GM19467 (cell line): ENCODE measurements at regions not wholly inside any gene's neighbourhood (a gene's known extent, or its start where the extent isn't known, plus 50 kb on each side); places are given as distances from the start of the nearest gene placed in this dataset.

ENCODE experiments used
- ATAC-seq: cut with Tn5 transposase; IDR thresholded peaks from one replicate; pipeline ENCODE4 v1.9.1; 2021; ENCODE audit warnings: mild to moderate bottlenecking, moderate library complexity; ENCODE audit not compliant: unreplicated experiment

DNA sequence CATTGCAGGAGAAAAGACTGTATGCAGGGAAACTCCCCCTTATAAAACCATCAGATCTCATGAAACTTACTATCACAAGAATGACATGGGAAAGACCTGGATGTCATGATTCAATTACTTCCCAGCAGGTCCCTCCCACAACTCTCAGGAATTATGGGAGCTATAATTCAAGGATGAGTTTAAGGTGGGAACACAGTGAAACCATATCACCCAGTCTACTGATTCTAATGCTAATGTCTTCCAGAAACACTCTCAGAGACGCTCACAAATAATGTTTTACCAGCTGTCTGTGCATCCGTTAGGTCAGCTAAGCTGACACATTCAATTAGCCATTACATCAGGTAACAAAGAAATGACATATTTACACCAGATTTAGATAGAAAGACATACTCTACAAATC, 637.9 kb downstream of the NLGN4Y start:
- no peak for ATAC-seq

DNA sequence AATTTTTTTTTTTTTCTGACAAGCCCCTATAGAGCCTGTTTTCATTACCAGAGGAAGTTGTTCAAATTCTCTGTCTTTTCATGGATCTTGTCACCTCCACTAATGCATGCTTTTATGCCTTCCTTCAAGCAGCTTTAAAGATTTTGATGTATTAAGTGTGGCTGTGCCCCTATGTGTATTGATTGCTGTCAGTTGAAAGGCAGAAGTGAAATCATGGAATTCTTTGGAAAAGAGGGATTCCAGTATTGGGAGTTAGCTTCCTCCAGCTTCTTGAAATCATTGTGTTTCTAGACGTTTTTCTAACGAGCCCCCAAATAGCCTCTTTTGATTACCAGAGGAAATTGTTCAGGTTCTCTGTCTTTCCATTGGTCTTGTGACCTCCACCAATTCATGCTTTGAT, 655.6 kb downstream of the NLGN4Y start:
- no peak for ATAC-seq

GRCh38 chrY:15229056-15229455, 704.7 kb downstream of the NLGN4Y start:
- ATAC-seq, result no peak

- no peak for ATAC-seq
Observed at GRCh38 chrY:15239596-15240132, 715.3 kb downstream of the NLGN4Y start.

GRCh38 chrY:15259286-15259685, 735.0 kb downstream of the NLGN4Y start:
- no peak for ATAC-seq

DNA sequence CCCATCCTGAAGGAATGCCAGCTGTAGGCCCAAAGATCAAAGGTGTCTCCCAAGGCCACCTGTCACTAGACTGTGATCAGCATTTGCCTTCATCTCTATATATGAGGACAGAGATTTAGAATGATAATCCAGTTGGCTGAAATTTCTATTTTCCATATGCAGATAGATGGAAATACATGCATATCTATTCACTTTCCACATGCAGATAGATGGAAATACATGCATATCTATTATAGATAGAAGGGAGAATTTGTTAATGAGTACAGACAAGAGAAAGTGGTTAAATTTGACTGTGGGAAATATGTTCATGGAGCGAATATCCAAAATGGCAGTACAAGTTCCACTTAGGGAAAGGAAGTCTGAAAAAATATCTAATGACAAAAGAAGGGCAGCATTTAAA, 762.2 kb downstream of the NLGN4Y start:
- ATAC-seq, result no peak

DNA sequence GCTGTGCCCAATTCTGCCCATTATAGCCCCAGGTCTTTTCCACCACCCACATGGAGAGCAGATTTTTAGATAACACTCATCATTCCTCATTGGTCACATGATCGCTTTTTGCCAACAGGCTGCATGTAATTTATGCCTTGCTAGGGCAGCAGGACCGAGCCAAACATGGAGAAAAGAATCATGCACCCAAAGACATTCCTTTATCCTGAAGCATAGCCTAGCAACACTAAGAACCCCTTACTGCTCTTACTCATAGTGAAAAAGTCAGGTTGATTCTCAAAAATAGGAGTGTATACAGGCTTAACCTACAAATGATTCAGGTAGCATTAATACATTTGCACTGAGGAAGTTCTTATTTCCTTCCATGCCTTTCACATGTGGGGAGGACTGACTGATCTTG, 765.5 kb downstream of the NLGN4Y start:
- ATAC-seq, result no peak

DNA sequence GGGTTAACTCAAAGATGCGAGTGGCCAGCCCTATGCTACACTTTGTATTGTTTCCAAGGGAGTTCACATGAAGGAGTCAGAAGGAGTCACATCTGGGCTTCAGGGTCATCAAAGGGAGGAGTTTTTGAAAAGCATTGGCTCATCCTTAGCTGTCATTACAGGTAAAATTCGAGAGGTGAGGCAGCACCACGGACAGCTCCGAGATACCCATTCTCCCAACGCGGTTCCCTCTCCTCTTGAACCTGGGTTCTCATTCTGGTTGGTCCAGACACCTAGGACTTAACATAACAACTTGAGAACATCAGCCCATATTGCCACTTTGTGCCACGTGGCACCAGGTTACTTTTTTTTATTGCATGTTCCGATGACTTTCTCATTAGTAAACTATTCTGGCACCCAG, 768.6 kb downstream of the NLGN4Y start:
- no peak for ATAC-seq

DNA sequence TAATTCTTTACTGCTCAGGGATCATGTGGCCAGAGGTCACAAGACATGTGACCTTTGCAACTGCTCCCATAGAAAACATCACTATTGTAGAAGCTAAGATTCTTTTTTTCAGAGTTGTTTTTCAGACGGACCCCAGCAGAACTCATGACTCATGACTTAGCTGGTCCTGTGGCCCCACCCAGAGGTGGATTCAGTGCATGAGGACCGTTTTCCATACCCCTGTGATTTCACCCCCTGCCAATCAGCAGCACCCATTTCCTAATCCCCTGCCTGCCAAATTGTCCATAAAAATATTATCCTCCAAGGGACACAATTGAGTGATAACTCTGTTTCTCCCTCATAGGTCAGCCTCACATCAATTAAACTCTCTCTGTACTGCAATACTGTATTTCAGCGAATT, 777.5 kb downstream of the NLGN4Y start:
- no peak for ATAC-seq

- ATAC-seq, result no peak
Observed at GRCh38 chrY:15312166-15312565, 787.8 kb downstream of the NLGN4Y start.

DNA sequence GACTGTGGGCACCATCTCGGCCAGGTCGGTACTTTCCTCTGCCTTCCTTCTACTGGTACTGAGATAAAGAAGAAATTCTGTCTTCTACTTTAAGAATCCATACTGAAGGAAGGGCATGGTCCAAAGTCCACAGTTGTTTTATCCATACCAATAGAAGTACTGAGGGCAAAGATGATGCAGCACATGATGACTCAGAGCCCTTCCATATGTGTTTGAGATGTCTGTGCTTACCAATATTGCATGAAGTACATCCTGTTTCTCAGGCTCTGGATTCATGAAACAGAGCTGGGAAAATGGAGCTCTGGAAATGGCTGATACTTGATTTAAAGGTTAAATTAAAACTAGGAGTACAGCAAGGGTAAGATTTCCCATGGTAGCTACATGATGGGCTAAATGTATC, 799.9 kb downstream of the NLGN4Y start:
- no peak for ATAC-seq

DNA sequence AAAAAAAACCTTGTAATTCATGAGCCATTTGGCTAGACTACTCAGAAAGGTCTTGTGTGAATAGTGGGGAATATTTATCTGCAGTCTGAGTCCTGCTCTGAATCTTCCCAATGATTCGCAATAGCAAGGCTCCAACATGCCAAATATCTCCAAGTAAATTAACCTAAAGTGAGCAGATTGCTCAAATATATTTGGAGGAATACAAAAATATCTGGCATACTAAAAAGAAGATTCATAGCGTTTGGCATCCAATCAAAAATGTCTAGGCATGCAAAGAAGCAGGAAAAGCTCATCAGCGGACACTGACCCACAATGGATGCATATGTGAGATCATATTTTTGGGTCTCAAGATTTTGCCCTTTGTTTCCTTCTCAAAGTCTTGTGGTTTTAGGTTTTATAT, 800.9 kb downstream of the NLGN4Y start:
- ATAC-seq, result no peak

DNA sequence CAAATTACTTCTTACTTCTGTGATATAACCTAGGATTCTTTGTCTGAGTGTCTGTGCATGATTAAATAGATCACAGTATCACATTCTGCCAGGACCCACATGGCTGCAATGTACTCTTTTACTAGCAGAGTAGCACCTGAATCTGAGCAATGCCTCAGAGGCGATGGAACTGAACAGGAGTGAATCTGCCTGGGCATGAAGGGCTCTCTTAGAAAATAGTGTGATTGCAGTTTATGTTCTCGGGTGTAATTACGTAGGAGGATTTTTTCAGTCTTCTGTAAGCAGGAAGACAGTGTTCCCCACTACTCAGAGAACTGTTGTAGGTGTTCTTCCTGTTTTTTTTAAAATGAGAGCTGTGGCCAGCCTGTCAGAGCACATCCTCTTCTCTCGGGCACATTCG, 802.3 kb downstream of the NLGN4Y start:
- ATAC-seq, result no peak

DNA sequence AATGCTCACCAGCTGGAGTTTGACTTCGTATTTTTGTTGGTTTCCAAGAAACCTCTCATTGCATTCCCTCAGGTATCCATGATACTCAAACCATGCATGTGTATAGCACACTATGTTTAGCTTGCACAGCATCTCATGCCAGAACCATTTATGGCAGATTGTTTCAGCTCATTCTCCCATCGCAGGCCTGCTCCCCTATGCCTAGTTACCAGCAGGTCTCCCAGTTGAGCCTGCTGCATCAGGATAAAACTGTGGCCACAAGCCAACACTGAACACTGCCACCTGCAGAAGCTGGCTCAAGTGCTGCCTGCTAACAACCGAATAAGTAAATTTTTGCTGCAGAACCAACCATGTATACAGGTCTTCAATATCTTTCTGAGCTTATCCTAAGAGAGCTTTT, 804.5 kb downstream of the NLGN4Y start:
- ATAC-seq, result no peak

DNA sequence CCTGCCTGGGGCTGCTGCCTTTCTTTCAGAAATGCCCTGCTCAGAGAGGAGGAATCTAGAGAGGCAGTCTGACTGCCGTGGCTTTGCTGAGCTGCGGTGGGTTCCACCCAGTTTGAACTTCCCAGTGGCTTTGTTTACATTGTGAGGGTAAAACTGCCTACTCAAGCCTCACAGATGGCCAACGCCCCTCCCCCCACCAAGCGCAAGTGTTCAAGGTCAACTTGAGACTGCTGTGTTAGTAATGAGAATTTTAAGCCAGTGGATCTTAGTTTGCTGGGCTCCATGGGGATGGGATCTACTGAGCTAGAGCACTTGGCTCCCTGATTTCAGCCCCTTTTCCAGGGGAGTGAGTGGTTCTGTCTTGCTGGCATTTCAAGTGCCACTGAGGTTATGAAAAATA, 819.2 kb downstream of the NLGN4Y start:
- ATAC-seq, result no peak

DNA sequence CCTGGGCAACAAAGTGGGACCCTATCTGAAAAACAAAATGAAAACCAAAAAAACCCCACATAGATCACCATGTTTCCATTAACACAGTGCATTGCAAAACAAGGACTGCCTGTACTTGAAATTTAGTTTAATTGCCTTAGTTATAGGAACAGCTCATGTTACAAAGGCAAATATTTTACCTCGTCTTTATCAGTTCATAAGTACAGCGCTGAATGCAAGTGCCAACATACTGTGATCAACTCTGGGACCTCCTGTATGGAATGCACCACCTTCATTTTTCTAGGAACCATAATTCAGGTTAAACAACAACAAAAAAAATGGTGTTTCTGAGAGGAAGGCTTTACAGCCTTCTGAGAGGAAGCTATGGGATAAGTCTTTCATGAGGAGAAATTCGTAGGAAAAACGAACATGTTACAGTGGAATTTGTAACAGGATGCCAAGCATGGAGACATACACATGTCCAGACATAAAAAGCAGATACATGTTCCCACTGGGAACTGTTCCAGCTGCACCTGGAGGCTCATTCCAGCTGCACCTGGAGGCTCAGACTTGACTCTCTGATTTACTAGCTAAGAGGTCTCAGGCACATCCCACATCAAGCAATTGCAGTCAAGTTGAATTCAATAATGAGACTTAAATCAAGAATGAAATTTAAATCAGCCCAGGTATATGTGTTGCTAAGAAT, 821.3 kb downstream of the NLGN4Y start:
- no peak for ATAC-seq

GRCh38 chrY:15349351-15349750, 825.0 kb downstream of the NLGN4Y start:
- ATAC-seq, result no peak

- peak; percentile 73 for ATAC-seq
Observed at GRCh38 chrY:15355321-15355720, 831.0 kb downstream of the NLGN4Y start.

- ATAC-seq, result no peak
Observed at GRCh38 chrY:15360471-15360870, 836.1 kb downstream of the NLGN4Y start.

- ATAC-seq, result no peak
Observed at GRCh38 chrY:15364996-15365395, 840.7 kb downstream of the NLGN4Y start.

GRCh38 chrY:15368786-15369185, 844.5 kb downstream of the NLGN4Y start:
- ATAC-seq, result no peak

GRCh38 chrY:15385178-15385577, 860.8 kb downstream of the NLGN4Y start:
- no peak for ATAC-seq
